ENCODE measurements at regions not wholly inside any gene's neighbourhood (a gene's known extent, or its start where the extent isn't known, plus 50 kb on each side); places are given as distances from the start of the nearest gene placed in this dataset.

DNA sequence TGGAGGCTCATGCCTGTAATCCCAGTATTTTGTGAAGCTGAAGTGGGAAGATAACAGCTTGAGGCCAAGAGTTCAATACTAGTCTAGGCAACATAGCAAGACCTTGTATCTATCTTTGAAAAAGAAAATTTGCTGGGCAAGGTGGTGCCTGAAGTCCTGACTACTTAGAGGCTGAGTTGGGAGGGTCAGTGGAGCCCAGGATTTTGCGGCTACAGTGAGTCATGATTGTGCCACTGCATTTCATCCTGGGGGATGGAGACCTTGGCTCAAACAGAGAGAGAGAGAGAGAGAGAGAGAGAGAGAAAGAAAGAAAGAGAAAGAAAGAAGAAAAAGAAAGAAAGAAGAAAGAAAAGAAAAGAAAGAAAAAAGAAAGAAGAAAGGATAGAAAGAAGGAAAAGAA is 1872.3 kb upstream of the PCDH20 start:
- H3K79me2 ChIP-seq (ENCODE audit: control insufficient read depth, insufficient read depth, low read length), result no peaks in the 10 kb centered on the region
- H3K27ac ChIP-seq (ENCODE audit: insufficient read depth, low read depth, low read length), result no peak overlapping the region
- H3K9me1 ChIP-seq (replicated peaks; ENCODE audit: control insufficient read depth, extremely low read depth, insufficient read depth, low read length), result no peaks in the 10 kb centered on the region
- H3K36me3 ChIP-seq (ENCODE audit: control insufficient read depth in 2 of 2, extremely low read depth in 1 of 2, insufficient read depth in 2 of 2, low read length in 2 of 2), result no peaks in the 10 kb centered on the region
- FAIRE-seq, result no peak
- no peaks in the 10 kb centered on the region for H3K27me3 ChIP-seq (ENCODE audit: control insufficient read depth in 2 of 2, insufficient read depth in 2 of 2, low read length in 2 of 2)
- no TSS peak for BruUV-seq (replicated peaks)
- ChIA-PET POLR2A (no interaction called here), CTCF (no interaction called here)
- no peak overlapping the region for H3K4me3 ChIP-seq (replicated peaks in 1 of 3; ENCODE audit: insufficient read depth in 1 of 3, low read depth in 1 of 3, low read length in 3 of 3)
- H3K4me1 ChIP-seq (ENCODE audit: control insufficient read depth, extremely low read depth, insufficient read depth, low read length), result no peaks in the 10 kb centered on the region
- peaks cover 2% of the 10 kb centered on the region for H3K9me3 ChIP-seq (replicated peaks; ENCODE audit: control insufficient read depth, insufficient read depth, low read length)
- no peak overlapping the region for H3K4me2 ChIP-seq (ENCODE audit: insufficient read depth, low read length)
- DNase-seq (ENCODE audit: low read depth, low spot score), result no peak
- no peak overlapping the region for H3K9ac ChIP-seq (replicated peaks; ENCODE audit: extremely low read depth, insufficient read depth, low read length)
- H2AFZ ChIP-seq (ENCODE audit: low read depth, low read length), result no peak overlapping the region
- TF ChIP-seq FOS (IDR thresholded peaks at IDR 0.05; ENCODE audit: borderline replicate concordance, insufficient read depth, low read length), result no peak
- TF ChIP-seq GATA2 (IDR thresholded peaks at IDR 0.05; ENCODE audit: insufficient read depth, insufficient read length, low read depth, low read length), result no peak
- TF ChIP-seq JUN (IDR thresholded peaks at IDR 0.05; ENCODE audit: borderline replicate concordance, insufficient read depth, insufficient read length, low read depth), result no peak
- no peak for TF ChIP-seq CTCF (IDR thresholded peaks at IDR 0.05; ENCODE audit: extremely low read depth in 1 of 2, insufficient read depth in 1 of 2, low read depth in 1 of 2, low read length in 2 of 2)
- TF ChIP-seq EZH2 (IDR thresholded peaks at IDR 0.05; ENCODE audit: borderline replicate concordance, low read depth, low read length, severe bottlenecking), result no peak
- no peak for TF ChIP-seq MYC (IDR thresholded peaks at IDR 0.05; ENCODE audit: low read depth, low read length)
- TF ChIP-seq POLR2A (IDR thresholded peaks at IDR 0.05; ENCODE audit: low read depth, low read length), result no peak
- no peak for TF ChIP-seq MAX (IDR thresholded peaks at IDR 0.05; ENCODE audit: insufficient read depth, insufficient read length)
- no peak for TF ChIP-seq POLR2AphosphoS5 (IDR thresholded peaks at IDR 0.05; ENCODE audit: insufficient read depth, low read depth, low read length)
- H4K20me1 ChIP-seq (replicated peaks; ENCODE audit: control insufficient read depth, extremely low read depth, insufficient read depth, low read length), result no peaks in the 10 kb centered on the region
- intact Hi-C loops (cut with micrococcal nuclease) (no loop called here), dilution Hi-C loops (cut with MboI; ENCODE audit: extremely low pct_ligation_motif_present, low sequenced_read_pairs) (no loop called here)

All from endothelial cell of umbilical vein (primary cell).